ENCODE measurements at regions not wholly inside any gene's neighbourhood (a gene's known extent, or its start where the extent isn't known, plus 50 kb on each side); places are given as distances from the start of the nearest gene placed in this dataset.

DNA sequence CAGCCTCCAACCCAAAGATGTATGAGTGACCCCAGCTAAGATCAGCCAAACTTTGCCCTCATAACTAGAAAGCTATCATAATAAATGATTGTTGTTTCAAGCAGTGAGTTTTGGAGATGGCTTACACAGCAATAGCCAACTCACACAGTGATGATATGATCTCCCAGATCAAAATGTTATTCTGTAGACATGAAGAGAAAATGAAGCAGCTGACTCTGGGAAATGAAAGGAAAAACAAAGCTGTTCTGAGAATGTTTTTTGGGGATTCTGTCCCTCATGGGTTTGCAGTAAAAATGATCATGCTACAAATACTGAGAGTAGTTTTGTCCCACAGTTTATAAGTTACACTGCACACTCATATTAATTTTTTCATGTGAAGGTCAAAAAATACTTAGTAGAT, 617.8 kb downstream of the MRPL39 start:
- H3K36me3 ChIP-seq (ENCODE audit: insufficient read depth, low read length) = no peaks in the 10 kb centered on the region
- no peak overlapping the region for H3K4me3 ChIP-seq (ENCODE audit: low read depth, low read length)
- H2AFZ ChIP-seq (ENCODE audit: low read length, unreplicated experiment) = no peak overlapping the region
- no peak overlapping the region for H3K27ac ChIP-seq (ENCODE audit: low read depth, low read length)
- no peaks in the 10 kb centered on the region for H3K27me3 ChIP-seq (ENCODE audit: insufficient read depth, low read length)
- no peaks in the 10 kb centered on the region for H3K79me2 ChIP-seq (ENCODE audit: control insufficient read depth, insufficient read depth, low read length, unreplicated experiment)
- H3K4me1 ChIP-seq (ENCODE audit: control insufficient read depth, insufficient read depth, low read length, unreplicated experiment) = no peaks in the 10 kb centered on the region

DNA sequence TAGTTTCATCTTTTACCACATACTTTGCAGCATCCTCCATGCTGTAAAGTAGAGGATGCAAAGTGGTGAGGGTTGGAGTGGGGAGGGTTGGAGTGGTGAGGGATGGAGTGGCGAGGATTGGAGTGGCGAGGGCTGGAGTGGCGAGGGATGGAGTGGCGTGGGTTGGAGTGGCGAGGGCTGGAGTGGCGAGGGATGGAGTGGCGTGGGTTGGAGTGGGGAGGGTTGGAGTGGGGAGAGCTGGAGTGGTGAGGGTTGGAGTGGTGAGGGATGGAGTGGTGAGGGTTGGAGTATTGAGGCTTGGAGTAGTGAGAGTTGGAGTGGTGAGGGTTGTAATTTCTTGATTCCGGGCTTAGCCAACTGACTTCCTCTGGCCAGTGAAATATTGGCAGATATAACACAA, 618.3 kb downstream of the MRPL39 start:
- Histone ChIP-seq H3K27me3 (ENCODE audit: insufficient read depth, low read length) (no peaks in the 10 kb centered on the region), H3K4me1 (ENCODE audit: control insufficient read depth, insufficient read depth, low read length, unreplicated experiment) (no peaks in the 10 kb centered on the region), H3K4me3 (ENCODE audit: low read depth, low read length) (no peak overlapping the region)

DNA sequence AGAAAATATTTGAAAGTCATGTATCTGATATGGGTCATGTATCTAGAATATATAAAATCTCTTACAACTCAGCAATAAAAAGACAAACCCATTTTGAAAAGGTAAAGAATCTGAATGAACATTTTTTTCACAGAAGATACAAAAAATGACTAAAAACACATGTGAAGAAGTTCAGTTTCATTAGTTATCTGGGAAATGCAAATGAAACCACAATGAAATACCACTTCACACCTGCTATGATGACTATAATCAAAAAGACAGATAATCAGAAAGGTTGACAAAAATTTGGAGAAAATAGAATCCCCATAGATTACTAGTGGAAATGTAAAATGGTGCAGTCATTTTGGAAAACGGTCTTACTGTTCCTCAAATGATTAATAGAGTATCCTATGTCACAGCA, 631.0 kb downstream of the MRPL39 start:
- no peak overlapping the region for H2AFZ ChIP-seq (ENCODE audit: low read length, unreplicated experiment)
- no peaks in the 10 kb centered on the region for H3K4me1 ChIP-seq (ENCODE audit: control insufficient read depth, insufficient read depth, low read length, unreplicated experiment)
- H3K4me3 ChIP-seq (ENCODE audit: low read depth, low read length) = no peak overlapping the region
- H3K79me2 ChIP-seq (ENCODE audit: control insufficient read depth, insufficient read depth, low read length, unreplicated experiment) = no peaks in the 10 kb centered on the region
- no peaks in the 10 kb centered on the region for H3K27me3 ChIP-seq (ENCODE audit: insufficient read depth, low read length)
- H3K36me3 ChIP-seq (ENCODE audit: insufficient read depth, low read length) = no peaks in the 10 kb centered on the region
- no peak overlapping the region for H3K27ac ChIP-seq (ENCODE audit: low read depth, low read length)

More for the DNA sequence above, 618.3 kb downstream of the MRPL39 start:
- Histone ChIP-seq H3K36me3 (ENCODE audit: insufficient read depth, low read length) (no peaks in the 10 kb centered on the region), H3K27ac (ENCODE audit: low read depth, low read length) (no peak overlapping the region), H2AFZ (ENCODE audit: low read length, unreplicated experiment) (no peak overlapping the region), H3K79me2 (ENCODE audit: control insufficient read depth, insufficient read depth, low read length, unreplicated experiment) (no peaks in the 10 kb centered on the region)

DNA sequence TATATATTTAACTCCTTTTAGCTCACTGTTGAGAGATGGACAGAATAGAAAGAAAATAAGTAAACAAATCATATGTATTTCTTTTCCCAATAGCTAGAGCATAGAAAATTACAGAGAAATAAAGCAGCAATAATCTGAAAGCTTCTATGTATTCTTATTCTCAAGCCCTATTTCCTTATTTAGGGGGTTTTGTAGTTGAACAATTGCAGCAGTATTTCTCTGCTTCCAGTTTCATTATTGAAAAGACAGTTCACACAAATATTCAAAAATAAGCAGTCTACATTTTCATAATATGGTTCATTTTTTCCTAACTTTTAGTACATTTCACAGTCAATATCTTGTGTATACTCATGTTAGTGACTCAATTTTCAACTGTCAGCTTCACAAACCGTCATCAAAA, 638.2 kb downstream of the MRPL39 start:
- Histone ChIP-seq H3K27ac (ENCODE audit: low read depth, low read length) (no peak overlapping the region), H3K4me1 (ENCODE audit: control insufficient read depth, insufficient read depth, low read length, unreplicated experiment) (no peaks in the 10 kb centered on the region), H2AFZ (ENCODE audit: low read length, unreplicated experiment) (no peak overlapping the region), H3K36me3 (ENCODE audit: insufficient read depth, low read length) (no peaks in the 10 kb centered on the region), H3K4me3 (ENCODE audit: low read depth, low read length) (no peak overlapping the region), H3K27me3 (ENCODE audit: insufficient read depth, low read length) (no peaks in the 10 kb centered on the region), H3K79me2 (ENCODE audit: control insufficient read depth, insufficient read depth, low read length, unreplicated experiment) (no peaks in the 10 kb centered on the region)

DNA sequence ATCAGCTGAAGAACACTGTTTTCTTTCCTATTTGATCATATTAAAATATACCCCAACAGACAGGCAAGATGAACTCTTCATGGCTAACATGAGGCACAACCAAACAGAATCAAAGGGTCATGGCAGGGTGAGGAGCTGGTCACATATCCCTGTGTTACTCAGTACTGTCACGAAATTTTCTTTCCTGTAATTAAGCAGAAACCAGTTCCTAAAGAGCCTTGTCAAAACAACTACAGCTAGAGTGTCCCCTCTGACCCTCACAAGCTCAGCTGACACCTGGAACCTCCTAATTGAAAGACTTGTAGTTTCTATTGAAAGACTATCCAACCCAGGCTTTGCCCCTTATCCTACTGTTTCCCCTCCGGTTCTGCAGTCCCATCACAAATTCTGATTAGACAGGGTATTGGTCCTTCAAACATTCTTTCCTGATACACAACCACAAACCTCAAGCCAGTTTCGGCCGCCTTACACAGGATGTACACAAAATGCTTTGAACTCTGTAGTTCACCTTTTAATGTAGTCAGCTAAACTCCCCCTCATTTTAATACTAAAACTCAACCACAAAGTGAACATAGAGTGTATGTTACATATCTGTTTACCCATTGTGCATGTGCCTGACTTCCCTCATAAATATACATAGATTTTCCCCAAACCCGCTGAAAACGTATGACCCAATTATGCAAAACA, 651.9 kb downstream of the MRPL39 start:
- Histone ChIP-seq H3K79me2 (ENCODE audit: control insufficient read depth, insufficient read depth, low read length, unreplicated experiment) (no peaks in the 10 kb centered on the region), H3K4me1 (ENCODE audit: control insufficient read depth, insufficient read depth, low read length, unreplicated experiment) (no peaks in the 10 kb centered on the region), H3K36me3 (ENCODE audit: insufficient read depth, low read length) (no peaks in the 10 kb centered on the region), H3K27me3 (ENCODE audit: insufficient read depth, low read length) (no peaks in the 10 kb centered on the region), H3K4me3 (ENCODE audit: low read depth, low read length) (no peak overlapping the region), H3K27ac (ENCODE audit: low read depth, low read length) (no peak overlapping the region), H2AFZ (ENCODE audit: low read length, unreplicated experiment) (no peak overlapping the region)

DNA sequence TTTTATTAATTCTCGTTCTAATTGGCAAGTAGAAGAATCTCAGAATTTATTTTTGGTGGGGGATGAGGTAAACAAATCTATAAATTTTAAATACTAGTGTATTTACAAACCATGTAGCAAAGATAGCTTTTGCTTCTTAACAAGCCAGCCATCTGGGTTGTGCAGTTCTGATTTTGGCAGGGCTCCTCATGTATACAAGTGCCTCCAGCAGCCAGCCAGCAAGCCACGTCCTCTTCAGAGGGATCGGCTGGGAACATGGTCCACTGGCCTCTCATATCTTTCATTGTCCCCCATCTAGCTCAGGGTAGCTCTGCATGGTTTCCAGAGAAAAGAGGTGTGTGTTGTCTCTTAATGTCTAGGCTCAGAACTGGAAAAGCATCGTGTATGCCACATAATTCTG, 659.1 kb downstream of the MRPL39 start:
- Histone ChIP-seq H2AFZ (ENCODE audit: low read length, unreplicated experiment) (no peak overlapping the region), H3K27ac (ENCODE audit: low read depth, low read length) (no peak overlapping the region), H3K36me3 (ENCODE audit: insufficient read depth, low read length) (no peaks in the 10 kb centered on the region), H3K79me2 (ENCODE audit: control insufficient read depth, insufficient read depth, low read length, unreplicated experiment) (no peaks in the 10 kb centered on the region), H3K27me3 (ENCODE audit: insufficient read depth, low read length) (no peaks in the 10 kb centered on the region), H3K4me1 (ENCODE audit: control insufficient read depth, insufficient read depth, low read length, unreplicated experiment) (no peaks in the 10 kb centered on the region), H3K4me3 (ENCODE audit: low read depth, low read length) (no peak overlapping the region)

DNA sequence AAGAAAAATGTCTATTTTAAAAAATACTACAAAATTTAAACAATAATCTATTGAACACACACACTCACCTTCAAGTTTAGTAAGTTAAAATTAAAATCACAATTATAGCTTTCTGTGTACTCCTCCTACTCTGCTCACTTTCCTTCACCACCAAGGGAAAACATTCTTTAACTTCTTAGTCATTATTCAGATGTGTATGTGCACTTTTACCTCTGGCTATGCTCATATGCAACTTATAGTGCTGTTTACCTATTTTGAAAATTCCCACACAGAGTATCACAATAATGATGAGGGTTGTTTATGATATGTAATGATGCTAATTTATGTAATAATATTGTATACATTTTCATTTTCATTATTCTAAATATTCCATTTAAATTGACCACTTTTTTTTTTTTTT, 661.4 kb downstream of the MRPL39 start:
- H3K4me3 ChIP-seq (ENCODE audit: low read depth, low read length) = no peak overlapping the region
- no peak overlapping the region for H3K27ac ChIP-seq (ENCODE audit: low read depth, low read length)
- no peaks in the 10 kb centered on the region for H3K36me3 ChIP-seq (ENCODE audit: insufficient read depth, low read length)
- no peaks in the 10 kb centered on the region for H3K79me2 ChIP-seq (ENCODE audit: control insufficient read depth, insufficient read depth, low read length, unreplicated experiment)
- H2AFZ ChIP-seq (ENCODE audit: low read length, unreplicated experiment) = no peak overlapping the region
- no peaks in the 10 kb centered on the region for H3K27me3 ChIP-seq (ENCODE audit: insufficient read depth, low read length)
- H3K4me1 ChIP-seq (ENCODE audit: control insufficient read depth, insufficient read depth, low read length, unreplicated experiment) = no peaks in the 10 kb centered on the region

DNA sequence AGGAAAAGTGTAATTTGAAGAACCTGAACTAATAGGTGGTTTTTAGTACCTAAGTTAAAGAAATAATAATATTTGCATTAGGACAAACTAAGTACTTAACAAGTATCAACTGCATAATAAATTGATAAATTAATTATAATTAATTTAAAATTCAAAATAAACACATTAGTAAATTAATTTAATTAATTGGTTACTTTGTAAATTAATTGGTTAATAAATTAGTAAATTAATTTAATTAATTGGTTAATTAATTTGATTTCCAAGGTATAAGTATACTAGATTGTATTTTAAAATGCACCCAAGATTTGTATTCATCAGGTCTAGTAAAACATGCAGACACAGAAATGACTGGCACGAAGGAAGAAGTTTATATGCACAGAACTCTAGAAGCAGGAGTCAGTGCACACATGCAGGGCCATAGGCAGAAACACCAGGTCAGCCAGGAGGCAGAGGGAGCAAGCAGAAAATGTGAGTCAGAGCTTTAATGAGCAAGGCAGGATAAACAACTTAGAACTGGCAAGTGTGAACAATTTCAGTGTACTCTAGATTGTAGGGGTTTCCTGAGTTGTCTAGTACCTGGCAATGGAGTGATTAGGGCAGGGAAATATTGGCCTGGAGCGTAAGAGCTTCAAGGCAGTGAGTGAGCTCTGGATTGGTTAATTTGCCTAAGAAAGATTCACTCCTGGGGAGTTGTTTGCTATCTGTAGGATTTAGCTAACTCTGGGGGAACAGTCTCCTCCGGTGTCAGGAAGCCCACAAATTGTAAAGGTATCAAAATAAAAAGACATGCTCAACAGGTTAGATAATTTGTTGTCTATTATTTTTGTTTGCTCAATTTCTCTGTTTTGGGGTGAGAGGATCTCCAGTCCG, 665.7 kb downstream of the MRPL39 start:
- Histone ChIP-seq H2AFZ (ENCODE audit: low read length, unreplicated experiment) (no peak overlapping the region), H3K27ac (ENCODE audit: low read depth, low read length) (no peak overlapping the region), H3K27me3 (ENCODE audit: insufficient read depth, low read length) (no peaks in the 10 kb centered on the region), H3K4me3 (ENCODE audit: low read depth, low read length) (no peak overlapping the region), H3K4me1 (ENCODE audit: control insufficient read depth, insufficient read depth, low read length, unreplicated experiment) (no peaks in the 10 kb centered on the region), H3K36me3 (ENCODE audit: insufficient read depth, low read length) (no peaks in the 10 kb centered on the region), H3K79me2 (ENCODE audit: control insufficient read depth, insufficient read depth, low read length, unreplicated experiment) (no peaks in the 10 kb centered on the region)

DNA sequence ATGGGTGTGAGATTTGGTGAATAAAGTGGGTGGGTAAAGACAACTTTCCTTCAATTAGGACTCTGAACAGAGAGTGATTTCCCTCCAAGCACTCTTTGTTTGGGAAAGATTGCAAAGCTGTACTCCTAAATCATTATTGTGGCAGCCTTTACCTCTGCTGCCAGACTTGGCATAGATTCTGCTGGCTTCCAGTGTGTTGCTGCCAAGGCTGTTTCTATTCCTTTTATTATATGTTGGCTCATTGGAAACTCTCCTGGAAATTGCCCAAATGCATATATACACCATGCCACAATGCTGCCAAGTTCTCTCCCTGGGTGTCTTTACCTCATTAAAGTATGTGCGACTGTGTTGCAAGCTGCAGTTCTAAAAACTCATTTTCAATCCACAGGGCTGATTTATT, 668.0 kb downstream of the MRPL39 start:
- Histone ChIP-seq H3K79me2 (ENCODE audit: control insufficient read depth, insufficient read depth, low read length, unreplicated experiment) (no peaks in the 10 kb centered on the region), H2AFZ (ENCODE audit: low read length, unreplicated experiment) (no peak overlapping the region), H3K4me3 (ENCODE audit: low read depth, low read length) (no peak overlapping the region), H3K27me3 (ENCODE audit: insufficient read depth, low read length) (no peaks in the 10 kb centered on the region), H3K36me3 (ENCODE audit: insufficient read depth, low read length) (no peaks in the 10 kb centered on the region), H3K27ac (ENCODE audit: low read depth, low read length) (no peak overlapping the region), H3K4me1 (ENCODE audit: control insufficient read depth, insufficient read depth, low read length, unreplicated experiment) (no peaks in the 10 kb centered on the region)

DNA sequence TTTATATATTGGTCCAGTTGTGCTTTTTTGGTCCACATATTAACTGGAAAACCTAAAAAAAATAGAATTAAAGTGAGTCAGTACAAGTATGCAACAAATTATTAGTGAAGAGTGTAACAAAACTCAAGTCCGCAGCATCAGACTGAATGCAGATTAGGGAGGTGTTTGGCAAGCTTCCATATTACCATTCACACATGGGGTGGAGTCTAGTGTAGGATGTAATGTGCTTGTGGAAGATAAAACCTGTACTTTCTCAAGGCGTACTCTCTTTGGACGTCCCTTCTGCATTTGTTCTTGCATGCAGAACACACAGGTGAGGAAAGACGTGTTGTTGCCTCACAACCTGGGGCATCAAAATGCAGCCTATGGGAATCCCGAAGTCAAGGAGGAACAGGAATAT, 668.7 kb downstream of the MRPL39 start:
- H3K79me2 ChIP-seq (ENCODE audit: control insufficient read depth, insufficient read depth, low read length, unreplicated experiment) = no peaks in the 10 kb centered on the region
- no peaks in the 10 kb centered on the region for H3K36me3 ChIP-seq (ENCODE audit: insufficient read depth, low read length)
- H3K4me1 ChIP-seq (ENCODE audit: control insufficient read depth, insufficient read depth, low read length, unreplicated experiment) = no peaks in the 10 kb centered on the region
- H3K4me3 ChIP-seq (ENCODE audit: low read depth, low read length) = no peak overlapping the region
- H3K27ac ChIP-seq (ENCODE audit: low read depth, low read length) = no peak overlapping the region
- H2AFZ ChIP-seq (ENCODE audit: low read length, unreplicated experiment) = no peak overlapping the region
- no peaks in the 10 kb centered on the region for H3K27me3 ChIP-seq (ENCODE audit: insufficient read depth, low read length)

DNA sequence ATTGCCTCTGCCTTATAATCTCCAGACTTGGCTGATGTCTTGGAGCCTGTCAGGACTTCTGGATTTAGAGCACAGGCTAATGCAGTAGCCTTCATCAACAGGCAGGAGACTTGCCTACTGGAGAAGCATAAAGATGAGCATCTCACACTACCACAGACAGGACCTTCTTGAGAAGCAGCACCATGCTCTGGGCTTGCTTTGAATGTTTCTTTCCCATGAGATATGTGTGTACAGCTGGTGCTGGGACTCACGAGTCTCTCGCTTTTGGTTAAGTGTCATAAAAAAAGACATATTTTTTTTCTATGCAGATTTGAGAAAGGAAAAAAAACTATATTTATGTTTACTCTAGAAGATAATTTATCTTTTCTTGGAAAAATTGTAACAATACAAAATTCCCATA, 671.3 kb downstream of the MRPL39 start:
- Histone ChIP-seq H2AFZ (ENCODE audit: low read length, unreplicated experiment) (no peak overlapping the region), H3K79me2 (ENCODE audit: control insufficient read depth, insufficient read depth, low read length, unreplicated experiment) (no peaks in the 10 kb centered on the region), H3K4me3 (ENCODE audit: low read depth, low read length) (no peak overlapping the region), H3K4me1 (ENCODE audit: control insufficient read depth, insufficient read depth, low read length, unreplicated experiment) (no peaks in the 10 kb centered on the region), H3K36me3 (ENCODE audit: insufficient read depth, low read length) (no peaks in the 10 kb centered on the region), H3K27ac (ENCODE audit: low read depth, low read length) (no peak overlapping the region), H3K27me3 (ENCODE audit: insufficient read depth, low read length) (no peaks in the 10 kb centered on the region)

Data from ACC112 (cell line).